ENCODE measurements at regions not wholly inside any gene's neighbourhood (a gene's known extent, or its start where the extent isn't known, plus 50 kb on each side); places are given as distances from the start of the nearest gene placed in this dataset.

DNA sequence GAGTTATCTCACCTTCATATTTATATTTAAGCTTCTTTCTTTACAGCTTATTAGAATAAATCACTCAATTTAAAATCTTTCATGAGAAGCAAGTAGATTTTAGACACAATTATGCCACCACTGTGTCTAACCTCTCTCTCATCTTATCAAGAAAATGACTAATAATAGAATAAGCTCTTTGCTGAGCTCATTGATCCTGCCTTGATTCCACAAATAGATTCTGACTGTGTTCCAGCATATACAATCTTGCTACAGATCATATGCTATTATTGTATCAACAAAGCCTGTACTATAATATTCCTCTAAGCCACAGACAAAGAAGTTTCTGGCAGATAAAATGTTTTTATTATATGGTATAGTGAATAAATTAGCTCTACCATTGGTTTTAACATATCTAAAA is 168.7 kb upstream of the GULP1 start:
- POLR2A ChIA-PET (ENCODE audit: partially characterized antibody), result interaction anchor here (0.7 kb wide), 1 partner anchor 88 kb away, joined by 3 read pairs; no protein-coding TSS in a partner anchor
- no peak for FAIRE-seq
- no peaks in the 10 kb centered on the region for H3K79me2 ChIP-seq (ENCODE audit: control insufficient read depth in 1 of 2, insufficient read depth in 2 of 2, low read length in 2 of 2)

More for the DNA sequence above, 168.7 kb upstream of the GULP1 start:
- Histone ChIP-seq H2AFZ (ENCODE audit: low read length) (no peak overlapping the region), H3K14ac (ENCODE audit: insufficient read length) (no peak overlapping the region), H3K56ac (replicated peaks; ENCODE audit: insufficient read length, low read depth, low read length) (no peak overlapping the region), H2BK5ac (ENCODE audit: low read depth, low read length) (no peak overlapping the region), H2BK12ac (ENCODE audit: low read depth, low read length) (no peak overlapping the region), H3K4me2 (ENCODE audit: insufficient read depth in 1 of 2, low read depth in 2 of 2, low read length in 2 of 2) (no peak overlapping the region; a peak in 1 of 4 replicates), H3K4me1 (replicated peaks in 1 of 4; ENCODE audit: control insufficient read depth in 3 of 4, insufficient read depth in 4 of 4, low read length in 3 of 4) (no peaks in the 10 kb centered on the region), H4K8ac (ENCODE audit: extremely low read depth, insufficient read depth, low read length) (no peak overlapping the region), H4K5ac (ENCODE audit: insufficient read length, low read depth, low read length) (no peak overlapping the region), H3K23me2 (ENCODE audit: low read depth, low read length) (no peaks in the 10 kb centered on the region), H2BK120ac (replicated peaks; ENCODE audit: low read depth, low read length) (no peak overlapping the region), H2BK20ac (ENCODE audit: low read length) (no peak overlapping the region), H3K18ac (ENCODE audit: extremely low read depth, low read length) (no peak overlapping the region), H3K36me3 (ENCODE audit: control insufficient read depth in 2 of 4, insufficient read depth in 4 of 4, low read length in 3 of 4) (no peaks in the 10 kb centered on the region), H4K20me1 (replicated peaks in 1 of 2; ENCODE audit: control insufficient read depth in 1 of 2, insufficient read depth in 2 of 2, low read length in 2 of 2) (no peaks in the 10 kb centered on the region), H3K4ac (replicated peaks; ENCODE audit: insufficient read length, low read depth, low read length) (no peak overlapping the region), H4K91ac (replicated peaks; ENCODE audit: insufficient read length, low read length) (no peak overlapping the region), H3K4me3 (ENCODE audit: extremely low read depth in 1 of 4, insufficient read depth in 2 of 4, low read depth in 3 of 4, low read length in 4 of 4) (peak overlapping the region in 1 of 4 experiments; percentile 24; a peak in 1 of 8 replicates), H3K27ac (ENCODE audit: low read depth, low read length) (no peak overlapping the region), H3K27me3 (replicated peaks in 1 of 4; ENCODE audit: control insufficient read depth in 3 of 4, extremely low read depth in 1 of 4, insufficient read depth in 3 of 4, low read length in 3 of 4) (no peaks in the 10 kb centered on the region), H2AK5ac (ENCODE audit: low read depth, low read length) (no peak overlapping the region), H3K9ac (replicated peaks in 1 of 4; ENCODE audit: extremely low read depth in 1 of 4, low read depth in 3 of 4, low read length in 3 of 4) (no peak overlapping the region), H3K79me1 (ENCODE audit: low read depth, low read length) (no peaks in the 10 kb centered on the region), H3K9me3 (ENCODE audit: insufficient read depth in 2 of 2, low read depth in 1 of 2, low read length in 1 of 2) (no peaks in the 10 kb centered on the region), H2BK15ac (ENCODE audit: low read length) (no peak overlapping the region), H3K23ac (ENCODE audit: insufficient read length) (no peak overlapping the region)
- TF ChIP-seq ZNF274 (IDR thresholded peaks at IDR 0.05; ENCODE audit: borderline replicate concordance, extremely low read depth, low read length) (no peak), HDAC6 (IDR thresholded peaks at IDR 0.05; ENCODE audit: low read depth, low read length) (no peak), TAF7 (optimal IDR thresholded peaks at IDR 0.05; ENCODE audit: borderline replicate concordance, low read depth, low read length) (no peak), YY1 (IDR thresholded peaks at IDR 0.05; ENCODE audit: low read depth, low read length) (no peak), NANOG (IDR thresholded peaks at IDR 0.05; ENCODE audit: insufficient read depth, low read depth, low read length, poor library complexity, severe bottlenecking) (no peak), EP300 (IDR thresholded peaks at IDR 0.05; ENCODE audit: borderline replicate concordance in 1 of 2, low read depth in 2 of 2, low read length in 2 of 2) (no peak), JUND (IDR thresholded peaks at IDR 0.05; ENCODE audit: low read length) (no peak), EZH2 (IDR thresholded peaks at IDR 0.05; ENCODE audit: low read depth, low read length, severe bottlenecking) (no peak), RBBP5 (IDR thresholded peaks at IDR 0.05; ENCODE audit: borderline replicate concordance, low read depth, low read length) (no peak), CTBP2 (IDR thresholded peaks at IDR 0.05; ENCODE audit: borderline replicate concordance, insufficient read depth, insufficient read length, low read length) (no peak), EGR1 (IDR thresholded peaks at IDR 0.05; ENCODE audit: borderline replicate concordance, low read depth, low read length) (no peak)
- TF ChIP-seq, protein P1, sequence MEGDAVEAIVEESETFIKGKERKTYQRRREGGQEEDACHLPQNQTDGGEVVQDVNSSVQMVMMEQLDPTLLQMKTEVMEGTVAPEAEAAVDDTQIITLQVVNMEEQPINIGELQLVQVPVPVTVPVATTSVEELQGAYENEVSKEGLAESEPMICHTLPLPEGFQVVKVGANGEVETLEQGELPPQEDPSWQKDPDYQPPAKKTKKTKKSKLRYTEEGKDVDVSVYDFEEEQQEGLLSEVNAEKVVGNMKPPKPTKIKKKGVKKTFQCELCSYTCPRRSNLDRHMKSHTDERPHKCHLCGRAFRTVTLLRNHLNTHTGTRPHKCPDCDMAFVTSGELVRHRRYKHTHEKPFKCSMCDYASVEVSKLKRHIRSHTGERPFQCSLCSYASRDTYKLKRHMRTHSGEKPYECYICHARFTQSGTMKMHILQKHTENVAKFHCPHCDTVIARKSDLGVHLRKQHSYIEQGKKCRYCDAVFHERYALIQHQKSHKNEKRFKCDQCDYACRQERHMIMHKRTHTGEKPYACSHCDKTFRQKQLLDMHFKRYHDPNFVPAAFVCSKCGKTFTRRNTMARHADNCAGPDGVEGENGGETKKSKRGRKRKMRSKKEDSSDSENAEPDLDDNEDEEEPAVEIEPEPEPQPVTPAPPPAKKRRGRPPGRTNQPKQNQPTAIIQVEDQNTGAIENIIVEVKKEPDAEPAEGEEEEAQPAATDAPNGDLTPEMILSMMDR (IDR thresholded peaks at IDR 0.05; ENCODE audit: control extremely low read depth in 1 of 3, insufficient read depth in 1 of 3, low read depth in 1 of 3, low read length in 3 of 3), result no peak
- CTCF ChIA-PET (ENCODE audit: partially characterized antibody), result interaction anchor here (0.6 to 1.5 kb wide), 3 partner anchors 8 to 196 kb away, joined by 3 read pairs; no protein-coding TSS in a partner anchor
- no peak for DNase-seq (ENCODE audit: low read depth in 1 of 2, low spot score in 2 of 2)

All from H1 (cell line).